T-helper 2 cell (primary cell): ENCODE measurements at regions not wholly inside any gene's neighbourhood (a gene's known extent, or its start where the extent isn't known, plus 50 kb on each side); places are given as distances from the start of the nearest gene placed in this dataset.
"Not testable (repeated sequence)": the region's sequence is repeated elsewhere in the genome, so short reads cannot be mapped to it uniquely, and the experiment has no call there.

Source experiments
- DNase-seq, 5 experiments: peaks; one replicate each; pipeline versions ENCODE4 v3.0.0 to v3.0.0-alpha.2; 2012 to 2022

DNA sequence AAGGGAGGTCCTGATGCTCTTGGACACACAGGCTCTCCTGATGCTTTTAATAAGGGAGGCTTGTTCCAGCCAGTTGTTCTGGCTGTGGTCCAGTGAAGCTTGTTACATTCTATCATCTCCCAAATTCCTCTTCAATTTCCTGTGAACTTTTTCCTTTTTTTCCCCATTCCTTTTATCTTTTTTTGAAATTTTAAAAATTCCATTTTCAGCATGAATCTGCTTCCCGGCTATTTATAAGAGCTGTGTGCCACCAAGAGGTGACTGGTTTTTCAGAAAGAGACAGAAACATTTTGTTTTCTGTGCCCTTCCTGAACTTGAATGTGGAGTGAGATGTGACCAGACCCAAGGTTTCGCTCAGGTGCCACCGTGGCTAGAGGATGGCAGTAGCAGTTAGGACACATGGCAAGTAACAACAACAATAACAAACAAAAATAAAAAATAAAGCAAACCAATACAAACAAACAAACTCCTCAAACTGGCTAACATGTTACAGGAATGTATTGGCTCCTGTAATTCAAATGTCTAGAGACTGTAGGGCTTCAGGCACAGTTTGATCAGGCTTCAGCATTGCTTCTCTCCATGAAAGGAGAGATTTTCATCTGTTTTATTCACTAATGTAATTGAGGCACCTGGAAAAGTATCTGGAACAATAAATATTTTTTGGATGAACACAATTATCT lies 121.1 kb downstream of the BOD1 start:
- no peak for DNase-seq

DNA sequence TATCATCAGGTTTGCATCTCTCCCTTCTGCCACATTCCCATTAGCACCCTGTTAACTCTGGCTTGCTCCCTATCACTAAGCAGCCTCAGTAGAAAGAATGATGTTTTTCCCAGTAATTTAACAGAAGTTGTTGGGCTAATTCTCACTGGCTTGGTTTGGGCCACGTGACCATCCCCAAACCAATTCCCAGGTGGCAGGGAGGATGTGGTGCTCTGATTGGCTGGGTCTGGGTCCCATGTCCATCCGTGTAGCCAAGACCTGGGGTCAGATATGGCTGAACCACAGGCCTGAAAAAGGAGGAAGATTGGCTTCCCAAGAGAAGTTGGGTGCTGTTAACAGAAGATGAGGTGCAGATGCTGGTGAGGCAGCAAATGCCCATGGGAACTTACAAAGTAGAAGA lies 122.0 kb downstream of the BOD1 start:
- DNase-seq: no peak

- DNase-seq: no peak
Observed at GRCh38 chr5:173493846-173494245, 122.6 kb downstream of the BOD1 start.

GRCh38 chr5:173493040-173493439 lies 123.4 kb downstream of the BOD1 start:
- DNase-seq: no peak

DNA sequence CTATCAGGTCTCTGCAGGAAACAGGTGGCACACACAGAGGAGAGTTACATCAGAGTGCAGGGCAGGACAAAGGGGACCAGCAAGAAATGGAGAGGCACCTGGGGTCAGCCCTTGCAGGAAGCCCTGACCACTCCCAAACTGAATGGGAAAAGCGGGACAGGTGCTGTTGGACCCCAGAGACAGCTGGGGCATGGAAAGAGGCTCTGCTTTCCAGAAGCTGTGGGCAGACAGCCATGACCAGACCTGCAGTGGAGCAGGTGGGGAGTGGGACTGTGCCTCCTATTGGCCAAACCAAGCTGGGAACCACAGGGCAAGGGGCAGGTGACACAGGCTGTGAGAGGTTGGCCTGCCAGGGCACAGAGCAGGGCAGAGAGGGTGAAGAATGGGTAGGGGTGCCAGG lies 125.8 kb downstream of the BOD1 start:
- no peak for DNase-seq

GRCh38 chr5:173488144-173488543 lies 128.3 kb downstream of the BOD1 start:
- DNase-seq: no peak

DNA sequence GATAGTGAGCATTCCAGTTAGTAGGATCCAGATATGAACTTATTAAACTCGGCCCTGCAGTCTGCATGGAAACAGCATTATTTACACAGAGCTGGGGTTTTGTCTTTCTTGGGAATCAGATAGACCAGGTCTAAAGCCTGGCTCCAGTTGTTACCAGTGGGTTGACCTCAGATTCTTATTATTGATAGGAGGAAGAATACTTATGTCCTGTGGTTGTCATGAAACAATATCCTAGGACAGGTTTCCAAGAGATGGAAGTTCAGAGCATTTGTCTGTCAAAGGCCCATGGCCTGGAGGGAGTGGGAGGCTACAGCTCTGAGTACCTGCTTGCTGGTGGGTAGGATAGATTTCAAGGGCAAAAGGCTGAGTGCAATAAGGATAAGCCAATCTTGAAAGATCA lies 129.2 kb downstream of the BOD1 start:
- no peak for DNase-seq

GRCh38 chr5:173486355-173487225 lies 129.9 kb downstream of the BOD1 start:
- DNase-seq: no peak

GRCh38 chr5:173484569-173484968 lies 131.9 kb downstream of the BOD1 start:
- no peak for DNase-seq

DNA sequence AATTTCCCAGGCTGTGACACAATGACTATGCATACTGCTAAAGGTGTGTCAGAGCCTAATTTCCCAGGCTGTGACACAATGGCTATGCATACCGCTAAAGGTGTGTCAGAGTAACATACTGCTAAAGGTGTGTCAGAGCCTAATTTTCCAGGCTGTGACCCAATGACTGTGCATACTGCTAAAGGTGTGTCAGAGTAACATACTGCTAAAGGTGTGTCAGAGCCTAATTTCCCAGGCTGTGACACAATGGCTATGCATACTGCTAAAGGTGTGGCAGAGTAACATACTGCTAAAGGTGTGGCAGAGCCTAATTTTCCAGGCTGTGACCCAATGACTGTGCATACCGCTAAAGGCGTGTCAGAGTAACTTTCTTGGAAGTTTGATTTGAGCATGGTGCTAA lies 132.9 kb downstream of the BOD1 start:
- not testable (repeated sequence) for DNase-seq

- DNase-seq: no peak
Observed at GRCh38 chr5:173483160-173483559, 133.3 kb downstream of the BOD1 start.

- no peak for DNase-seq
Observed at GRCh38 chr5:173481821-173482220, 134.6 kb downstream of the BOD1 start.

GRCh38 chr5:173480896-173481295 lies 135.6 kb downstream of the BOD1 start:
- DNase-seq: no peak

DNA sequence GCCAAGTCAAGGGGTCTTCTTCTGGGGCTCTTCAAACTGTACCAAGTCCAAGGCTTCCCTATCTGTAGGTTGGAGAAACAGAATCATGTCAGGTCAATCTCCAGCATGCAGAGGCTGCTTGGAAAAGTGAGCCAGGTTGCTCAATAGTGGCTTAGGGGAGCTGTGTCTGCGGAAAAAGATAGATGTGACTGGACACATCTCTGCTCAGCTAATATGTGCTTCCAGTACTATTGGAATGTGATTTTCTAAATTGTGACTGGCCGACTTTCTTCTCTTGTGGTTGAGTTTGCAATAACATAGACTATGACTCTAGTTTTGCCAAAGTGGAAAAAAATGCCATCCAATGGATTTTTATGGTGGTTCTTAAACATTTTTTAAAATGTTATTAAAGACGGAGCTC lies 136.7 kb downstream of the BOD1 start:
- no peak for DNase-seq

DNA sequence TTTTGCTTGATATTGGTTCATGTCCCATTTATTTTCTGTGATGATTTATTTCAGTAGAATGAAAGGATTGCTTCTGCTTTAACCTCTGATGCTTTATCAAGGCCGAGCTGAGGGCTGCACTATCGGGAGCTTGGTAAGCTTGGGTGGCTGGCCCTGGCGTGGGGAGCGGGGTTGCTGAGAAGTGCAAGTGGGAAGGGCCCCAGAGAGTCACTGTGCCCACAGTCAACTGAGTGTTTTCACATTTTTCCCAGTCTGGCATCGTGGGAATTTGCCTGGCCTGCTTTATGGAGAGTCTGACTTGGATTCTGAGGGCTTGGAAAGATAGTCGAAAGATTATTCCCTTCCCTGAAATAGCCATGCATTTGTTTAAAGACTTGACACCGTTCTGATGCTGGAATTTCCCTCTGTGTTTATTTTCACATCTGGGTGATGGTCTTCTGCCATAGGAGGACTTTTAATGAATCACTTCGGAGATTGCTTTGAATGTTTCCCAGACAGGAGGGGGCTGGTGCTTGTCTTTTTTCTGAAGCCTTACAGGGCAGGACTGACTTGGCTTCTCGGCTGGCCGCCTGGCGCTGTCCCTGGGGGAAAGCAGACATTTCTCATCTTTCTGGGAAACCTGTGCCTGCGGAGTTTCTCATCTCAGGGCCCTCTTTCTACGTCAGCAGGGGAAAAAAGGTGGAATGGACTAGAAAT lies 139.0 kb downstream of the BOD1 start:
- DNase-seq: no peak

DNA sequence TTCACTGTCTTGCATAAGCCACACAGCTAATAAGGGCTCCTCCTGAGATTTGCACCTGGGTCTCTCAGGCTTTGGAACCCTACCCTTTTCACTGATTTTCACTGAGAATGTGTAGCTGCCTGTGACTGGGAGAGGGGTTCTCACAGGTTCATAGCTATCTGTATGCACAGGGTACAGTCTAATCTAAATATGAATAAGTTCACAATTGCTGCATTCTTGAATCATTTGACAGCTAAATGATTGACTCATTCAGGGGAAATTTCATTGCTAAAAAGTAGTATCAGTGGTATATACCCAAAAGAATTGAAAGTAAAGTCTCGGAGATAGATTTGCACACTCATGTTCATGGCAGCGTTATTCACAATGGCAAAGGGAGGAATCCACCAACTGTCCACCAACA lies 140.7 kb downstream of the BOD1 start:
- no peak for DNase-seq

DNA sequence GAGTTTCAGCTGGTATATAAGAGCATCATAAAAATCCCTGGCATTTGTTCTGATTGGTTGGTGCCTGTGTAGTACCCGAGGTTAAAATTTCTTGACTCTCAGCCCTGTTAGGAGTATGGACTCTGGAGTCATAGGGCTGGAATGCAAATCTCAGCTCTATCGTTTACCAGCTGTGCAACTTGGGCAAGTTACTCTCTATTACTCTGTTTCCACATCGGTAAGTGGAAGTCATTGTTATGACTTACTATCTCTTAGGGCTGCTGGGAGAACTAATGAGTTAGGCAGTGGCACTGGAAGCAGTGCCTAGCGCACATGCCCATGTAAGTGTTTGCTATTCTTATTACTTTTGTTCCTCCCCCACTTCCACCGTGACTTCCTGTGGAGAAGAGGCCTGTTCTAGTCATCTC lies 141.6 kb downstream of the BOD1 start:
- no peak for DNase-seq

- no peak for DNase-seq
Observed at GRCh38 chr5:173473288-173473687, 143.2 kb downstream of the BOD1 start.

- DNase-seq: no peak
Observed at GRCh38 chr5:173472784-173473278, 143.6 kb downstream of the BOD1 start.

- DNase-seq: no peak
Observed at GRCh38 chr5:173472164-173472563, 143.9 kb upstream of the STC2 start.

DNA sequence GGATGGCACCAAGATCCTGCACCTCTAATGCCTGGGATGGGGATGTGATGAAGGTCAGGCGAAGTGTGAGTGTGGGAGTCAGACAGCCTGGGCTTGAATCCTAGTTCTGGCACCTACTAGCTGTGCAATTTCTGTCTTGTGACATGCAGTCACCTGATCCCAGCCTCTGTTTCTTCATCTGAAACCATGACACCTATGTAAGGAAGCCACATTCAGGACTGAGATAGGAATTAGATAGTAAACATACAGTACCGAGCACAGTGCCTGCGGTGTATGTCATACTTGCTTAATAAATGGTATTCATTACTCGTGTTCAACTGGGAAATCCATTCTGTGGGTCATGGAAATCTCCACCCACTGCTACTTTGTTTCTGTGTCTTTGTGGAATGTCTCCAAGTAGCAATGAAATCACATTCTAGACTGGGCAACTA lies 140.6 kb upstream of the STC2 start:
- DNase-seq: no peak

DNA sequence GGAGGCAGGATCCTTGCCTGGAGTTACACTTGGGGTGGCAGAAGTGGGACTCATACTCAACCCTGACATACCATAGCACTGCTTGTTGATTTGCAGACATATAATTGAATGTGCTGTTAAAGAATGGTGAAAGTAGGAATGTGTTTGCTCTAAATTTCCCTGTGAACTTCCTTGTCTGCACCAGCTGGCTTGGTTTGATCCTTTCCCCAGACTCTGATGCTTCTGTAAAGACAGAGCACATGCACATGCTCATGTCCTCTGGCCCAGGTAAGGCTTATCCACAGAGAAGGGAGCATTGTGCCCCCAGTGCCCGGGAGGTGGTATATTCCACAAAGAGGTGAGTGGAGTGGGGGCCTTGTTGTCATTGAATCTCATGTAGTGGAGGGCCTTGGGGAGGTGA lies 138.0 kb upstream of the STC2 start:
- DNase-seq: no peak

- no peak for DNase-seq
Observed at GRCh38 chr5:173464813-173465212, 136.6 kb upstream of the STC2 start.

DNA sequence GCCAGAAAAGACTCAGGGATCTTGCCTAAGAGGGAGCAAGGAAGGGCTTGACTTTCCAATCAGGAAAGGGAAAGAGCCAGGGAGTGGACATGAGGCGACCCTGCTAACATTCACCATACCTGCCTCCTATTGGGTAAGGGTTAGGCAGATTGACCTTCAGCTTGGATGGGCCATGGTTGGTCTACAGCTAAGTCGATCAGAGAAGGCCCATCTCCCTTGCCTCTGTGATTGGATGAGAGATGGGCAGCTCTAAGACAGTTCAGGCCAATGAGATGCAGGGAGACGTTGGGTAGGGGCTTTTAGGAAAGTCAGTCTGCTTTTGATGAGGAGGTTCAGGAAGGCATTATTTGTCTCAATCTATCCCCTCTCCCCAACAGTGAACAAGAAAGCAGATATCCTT lies 135.0 kb upstream of the STC2 start:
- DNase-seq: no peak
